PFSK-1 (cell line): ENCODE measurements at regions not wholly inside any gene's neighbourhood (a gene's known extent, or its start where the extent isn't known, plus 50 kb on each side); places are given as distances from the start of the nearest gene placed in this dataset.

Experiments used
- FOXP2 ChIP-seq: optimal IDR thresholded peaks from 2 replicates; pipeline ENCODE3; 2011; ENCODE audit warnings: borderline replicate concordance, control low read depth, inconsistent platforms; ENCODE audit not compliant: insufficient read depth; ENCODE audit errors: extremely low read length, extremely low read depth
- POLR2AphosphoS5 ChIP-seq: IDR thresholded peaks from 2 replicates; pipeline ENCODE4 v1.6.1; 2012; ENCODE audit warnings: low read depth, mild to moderate bottlenecking, control low read depth, low read length, moderate library complexity
- REST ChIP-seq, 2 experiments: IDR thresholded peaks; 2 replicates each; pipeline versions ENCODE4 v1.6.1 to v1.8.0; 2011 to 2012; ENCODE audit warnings: low read depth in 2 of 2, low read length in 2 of 2, control low read depth in 1 of 2, inconsistent platforms in 1 of 2, mild to moderate bottlenecking in 1 of 2, moderate library complexity in 1 of 2; ENCODE audit not compliant: insufficient read depth in 1 of 2
- SIN3A ChIP-seq: IDR thresholded peaks from 2 replicates; pipeline ENCODE4 v1.6.1; 2012; ENCODE audit warnings: mild to moderate bottlenecking, low read length, moderate library complexity, borderline replicate concordance; ENCODE audit not compliant: insufficient read depth
- TAF1 ChIP-seq: IDR thresholded peaks from 2 replicates; pipeline ENCODE4 v1.6.1; 2012; ENCODE audit warnings: low read length, control low read depth, borderline replicate concordance; ENCODE audit not compliant: insufficient read depth

DNA sequence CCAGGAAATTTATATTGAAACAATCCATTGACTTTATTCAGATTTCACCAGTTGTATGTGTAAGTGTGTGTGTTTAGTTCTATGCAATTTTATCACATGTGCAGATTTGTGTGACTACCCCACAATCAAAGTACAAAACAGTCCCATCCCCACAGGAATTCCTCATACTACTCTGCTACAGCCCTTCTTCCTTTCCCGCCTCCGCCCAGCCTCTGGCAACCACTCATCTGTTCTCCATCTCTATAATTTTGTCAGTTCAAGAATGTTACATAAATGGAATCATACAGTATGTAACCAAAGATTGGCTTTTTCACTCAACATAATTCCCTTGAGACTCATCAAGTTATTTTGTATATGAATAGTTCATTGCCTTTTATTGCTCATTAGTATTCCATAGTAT is 289.1 kb downstream of the GADD45G start:
- TF ChIP-seq SIN3A: no peak
- TF ChIP-seq REST (IDR thresholded peaks at IDR 0.05; ENCODE audit: insufficient read depth in 1 of 2, low read depth in 2 of 2, low read length in 2 of 2): no peak
- TF ChIP-seq FOXP2: no peak
- no peak for TF ChIP-seq POLR2AphosphoS5
- TF ChIP-seq TAF1: no peak

- TF ChIP-seq POLR2AphosphoS5 (no peak), REST (IDR thresholded peaks at IDR 0.05; ENCODE audit: insufficient read depth in 1 of 2, low read depth in 2 of 2, low read length in 2 of 2) (no peak), SIN3A (no peak), FOXP2 (no peak), TAF1 (no peak)
Measured at GRCh38 chr9:89896806-89897340, 292.1 kb downstream of the GADD45G start.

DNA sequence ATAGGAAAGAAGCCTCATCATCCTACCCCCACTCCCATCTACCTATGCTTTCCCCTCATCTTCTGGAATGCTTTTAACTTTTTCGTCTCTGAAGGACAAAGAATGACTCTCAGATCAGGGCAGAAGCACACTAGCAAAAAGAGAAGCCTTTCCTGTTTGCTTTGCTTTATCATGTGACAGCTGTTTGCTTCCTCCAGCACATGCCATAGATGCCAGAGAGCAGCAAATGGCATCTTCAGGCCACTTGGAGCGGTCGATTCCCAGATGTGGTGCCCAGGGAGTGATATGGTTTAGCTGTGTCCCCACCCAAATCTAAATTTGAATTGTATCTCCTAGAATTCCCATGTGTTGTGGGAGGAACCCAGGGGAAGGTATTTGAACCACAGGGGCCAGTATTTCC is 294.8 kb downstream of the GADD45G start:
- TF ChIP-seq SIN3A (no peak), REST (IDR thresholded peaks at IDR 0.05; ENCODE audit: insufficient read depth in 1 of 2, low read depth in 2 of 2, low read length in 2 of 2) (no peak), TAF1 (no peak), FOXP2 (no peak)

DNA sequence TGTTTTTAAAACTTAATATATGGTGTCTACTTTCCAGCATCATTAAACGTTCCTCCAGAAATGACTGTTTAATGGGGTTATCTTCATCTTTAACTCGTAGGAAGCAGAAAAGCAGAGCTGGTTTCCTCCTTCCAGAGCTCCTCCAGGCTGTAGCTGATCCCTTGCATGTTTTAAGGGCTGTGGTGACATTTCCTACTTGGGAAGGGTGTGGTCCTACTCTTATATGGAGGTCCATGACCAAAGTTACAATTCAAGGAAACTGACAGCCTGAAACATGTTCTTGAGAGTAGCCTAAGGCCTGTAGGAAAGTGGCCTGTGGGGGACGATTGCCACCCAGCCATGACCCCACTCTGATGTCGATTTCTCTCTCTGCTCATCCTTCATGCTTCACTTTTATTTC is 297.1 kb downstream of the GADD45G start:
- TF ChIP-seq REST (IDR thresholded peaks at IDR 0.05; ENCODE audit: insufficient read depth in 1 of 2, low read depth in 2 of 2, low read length in 2 of 2): no peak
- TF ChIP-seq SIN3A: no peak
- no peak for TF ChIP-seq FOXP2
- TF ChIP-seq TAF1: no peak
- no peak for TF ChIP-seq POLR2AphosphoS5
